Body of pancreas (tissue), 4 donors: ENCODE measurements at regions not wholly inside any gene's neighbourhood (a gene's known extent, or its start where the extent isn't known, plus 50 kb on each side); places are given as distances from the start of the nearest gene placed in this dataset.
A peak's percentile ranks its signal among the peaks of the same experiment; 100 is the strongest.
"Not testable (repeated sequence)": the region's sequence is repeated elsewhere in the genome, so short reads cannot be mapped to it uniquely, and the experiment has no call there.

Experiments
- ATAC-seq: fragments of 150-250 bp; one replicate; pipeline ENCODE4 v1.9.1; 2016
- DNase-seq, 4 donors: peaks; one replicate each; pipeline ENCODE4 v3.0.0-alpha.2; 2019
- H3K27ac ChIP-seq, 4 donors: fragments of 200-600 bp; sonication (generic); 1 replicate in 3 of 4; 2 replicates in 1 of 4; pipeline versions ENCODE4 v1.5.1 to v1.6.1; 2016 to 2019; ENCODE audit warnings: mild to moderate bottlenecking in 1 of 4, mixed read lengths in 1 of 4, moderate library complexity in 1 of 4
- H3K27me3 ChIP-seq, 2 donors: fragments of 200-600 bp; sonication (generic); one replicate each; pipeline ENCODE4 v1.6.0; 2016; ENCODE audit warnings: mild to moderate bottlenecking in 1 of 2
- H3K36me3 ChIP-seq, 2 donors: fragments of 200-600 bp; sonication (generic); replicated peaks in 1 of 2; 2 replicates each; pipeline ENCODE4 v1.5.1; 2016; ENCODE audit warnings: low read depth in 2 of 2; ENCODE audit not compliant: insufficient read depth in 1 of 2
- H3K4me1 ChIP-seq: fragments of 200-600 bp; sonication (generic); one replicate; pipeline ENCODE4 v1.6.0; 2016
- H3K4me3 ChIP-seq, 2 donors: fragments of 200-600 bp; sonication (generic); 1 replicate in 1 of 2; 2 replicates in 1 of 2; pipeline ENCODE4 v1.5.1; 2016 to 2019
- H3K9me3 ChIP-seq, 3 donors: fragments of 200-600 bp; sonication (generic); 1 replicate in 2 of 3; 2 replicates in 1 of 3; pipeline ENCODE4 v1.5.1; 2016
- CTCF ChIP-seq, 7 experiments: fragments of 450-650 bp in 4 of 7; fragments of 200-600 bp in 3 of 7; sonication (generic) in 3 of 7; IDR thresholded peaks; one replicate each; pipeline ENCODE4 v1.5.1; 2016 to 2019; ENCODE audit warnings: antibody characterized with exemption in 7 of 7
- POLR2A ChIP-seq, 3 donors: fragments of 450-650 bp; IDR thresholded peaks; one replicate each; pipeline ENCODE4 v1.6.1; 2016; ENCODE audit warnings: antibody characterized with exemption in 3 of 3, mild to moderate bottlenecking in 2 of 3
- WGBS, 2 donors: methylation state at CpG; one replicate each; pipeline ENCODE4 v1.1.5; 2017; 5-methylcytosine and 5-hydroxymethylcytosine counted together
- intact Hi-C: fragments of 100-400 bp; cut with DNase I; formaldehyde crosslinking; loops from one replicate; pipeline ENCODE4 v1.15.1; 2023

GRCh38 chr10:11691319-11691755 is 50.8 kb upstream of the ECHDC3 start:
- H3K4me1 ChIP-seq, result peaks cover 18% of the 10 kb centered on the region
- H3K4me3 ChIP-seq, result no peak overlapping the region
- H3K9me3 ChIP-seq, result no peaks in the 10 kb centered on the region
- 86 to 93% methylated on average over 9 to 14 of the region's 14 CpGs for WGBS, 2 donors
- no peaks in the 10 kb centered on the region for H3K27me3 ChIP-seq
- no peak overlapping the region for H3K27ac ChIP-seq
- no peak for TF ChIP-seq CTCF (IDR thresholded peaks at IDR 0.05)
- ATAC-seq (no peak), DNase-seq (no peak)
- H3K36me3 ChIP-seq, result no peaks in the 10 kb centered on the region
- intact Hi-C loops, result no loop called here

GRCh38 chr10:11689945-11690736 is 52.0 kb upstream of the ECHDC3 start:
- Histone ChIP-seq H3K4me1 (peaks cover 26% of the 10 kb centered on the region), H3K27ac (peak overlapping the region in 3 of 4 donors; percentile 38 to 42 (median 39)), H3K4me3 (no peak overlapping the region), H3K27me3 (no peaks in the 10 kb centered on the region), H3K36me3 (no peaks in the 10 kb centered on the region), H3K9me3 (no peaks in the 10 kb centered on the region)
- intact Hi-C loops, result no loop called here
- peak; percentile 74 for ATAC-seq
- TF ChIP-seq CTCF (IDR thresholded peaks at IDR 0.05), result no peak
- no peak for TF ChIP-seq POLR2A (IDR thresholded peaks at IDR 0.05)
- DNase-seq, result peak; percentile 50 to 70 (median 59)
- 54 to 55% methylated on average over 12 to 22 of the region's 22 CpGs for WGBS, 2 donors

GRCh38 chr10:11688448-11688795 is 53.8 kb upstream of the ECHDC3 start:
- H3K27ac ChIP-seq, H3K27me3 ChIP-seq, DNase-seq, ATAC-seq, H3K36me3 ChIP-seq, intact Hi-C loops, H3K9me3 ChIP-seq, H3K4me3 ChIP-seq: not testable (repeated sequence)
- 89 to 98% methylated on average over 3 of the region's 3 CpGs for WGBS, 2 donors
- H3K4me1 ChIP-seq, result peaks cover 26% of the 10 kb centered on the region

- H3K4me1 ChIP-seq, result peaks cover 26% of the 10 kb centered on the region
- no peaks in the 10 kb centered on the region for H3K9me3 ChIP-seq
- H3K4me3 ChIP-seq, result no peak overlapping the region
- DNase-seq, result peak; percentile 21 to 52 (median 52)
- H3K36me3 ChIP-seq, result no peaks in the 10 kb centered on the region
- no peak overlapping the region for H3K27ac ChIP-seq
- 76 to 90% methylated on average over 8 of the region's 8 CpGs for WGBS, 2 donors
- TF ChIP-seq CTCF (IDR thresholded peaks at IDR 0.05) (no peak), POLR2A (IDR thresholded peaks at IDR 0.05) (no peak)
- ATAC-seq, result no peak
- intact Hi-C loops, result no loop called here
- no peaks in the 10 kb centered on the region for H3K27me3 ChIP-seq
Observed at GRCh38 chr10:11687779-11688447, 54.3 kb upstream of the ECHDC3 start.

- Histone ChIP-seq H3K27me3 (no peaks in the 10 kb centered on the region), H3K4me3 (no peak overlapping the region), H3K27ac (no peak overlapping the region), H3K4me1 (peaks cover 26% of the 10 kb centered on the region), H3K36me3 (no peaks in the 10 kb centered on the region), H3K9me3 (no peaks in the 10 kb centered on the region)
- ATAC-seq (no peak), DNase-seq (no peak)
- intact Hi-C loops, result no loop called here
- no peak for TF ChIP-seq POLR2A (IDR thresholded peaks at IDR 0.05)
- no peak for TF ChIP-seq CTCF (IDR thresholded peaks at IDR 0.05)
- 42 to 78% methylated on average over 8 of the region's 8 CpGs for WGBS, 2 donors
Observed at GRCh38 chr10:11687357-11687771, 54.8 kb upstream of the ECHDC3 start.
